Activated CD4-positive, alpha-beta T cell treated with anti-CD3 and anti-CD28 coated beads for 4 hours (primary cell): ENCODE measurements at regions not wholly inside any gene's neighbourhood (a gene's known extent, or its start where the extent isn't known, plus 50 kb on each side); places are given as distances from the start of the nearest gene placed in this dataset.
"Not testable (repeated sequence)": the region's sequence is repeated elsewhere in the genome, so short reads cannot be mapped to it uniquely, and the experiment has no call there.

ENCODE experiments used
- DNase-seq, 2 donors: peaks; one replicate each; pipeline ENCODE4 v3.0.0-alpha.2; 2020

GRCh38 chr11:122195790-122196189, 79.8 kb upstream of the BLID start:
- no peak for DNase-seq

DNA sequence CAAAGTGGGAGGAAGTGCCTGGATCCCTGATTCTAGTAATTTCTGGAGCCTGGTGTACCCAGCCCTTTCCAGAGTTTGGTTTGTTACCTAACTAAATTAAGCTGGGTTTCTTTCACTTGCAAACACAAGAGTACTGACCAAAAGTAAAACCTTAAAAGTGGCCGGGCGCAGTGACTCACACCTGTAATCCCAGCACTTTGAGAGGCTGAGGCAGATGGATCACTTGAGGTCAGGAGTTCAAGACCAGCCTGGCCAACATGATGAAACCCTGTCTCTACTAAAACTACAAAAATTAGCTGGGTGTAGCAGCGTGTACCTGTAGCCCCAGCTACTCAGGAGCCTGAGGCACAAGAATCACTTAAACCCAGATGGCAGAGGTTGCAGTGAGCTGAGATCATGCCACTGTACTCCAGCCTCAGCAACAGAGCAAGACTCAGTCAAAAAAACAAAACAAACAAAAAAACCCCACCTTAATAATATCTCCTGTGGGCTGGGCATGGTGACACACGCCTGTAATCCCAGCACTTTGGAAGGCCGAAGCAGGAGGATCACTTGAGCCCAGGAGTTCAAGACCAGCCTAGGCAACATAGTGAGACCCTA, 78.0 kb upstream of the BLID start:
- DNase-seq: not testable (repeated sequence)

DNA sequence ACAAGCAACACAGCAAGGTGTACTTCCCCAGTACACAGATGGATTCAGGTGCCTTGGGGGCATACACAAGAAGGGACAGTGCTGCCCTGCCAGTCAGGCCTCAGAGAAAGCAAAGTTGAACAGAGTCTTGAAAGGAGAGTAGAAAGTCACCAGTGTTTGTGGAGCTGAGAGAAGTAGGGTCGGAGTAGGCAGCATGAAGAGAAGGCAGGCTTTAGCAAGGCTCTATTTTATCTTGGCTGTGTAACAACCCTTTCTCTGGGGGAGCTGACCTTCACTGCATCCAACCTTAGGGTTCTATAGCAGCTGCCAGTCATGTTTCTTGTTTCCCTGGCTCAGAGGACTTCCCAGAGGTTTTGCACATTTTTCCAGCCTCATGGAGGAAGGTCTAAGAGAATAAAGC, 77.4 kb upstream of the BLID start:
- no peak for DNase-seq

GRCh38 chr11:122192634-122193255, 76.7 kb upstream of the BLID start:
- DNase-seq: no peak

GRCh38 chr11:122190768-122191167, 74.8 kb upstream of the BLID start:
- no peak for DNase-seq

GRCh38 chr11:122189229-122189628, 73.2 kb upstream of the BLID start:
- DNase-seq: no peak

DNA sequence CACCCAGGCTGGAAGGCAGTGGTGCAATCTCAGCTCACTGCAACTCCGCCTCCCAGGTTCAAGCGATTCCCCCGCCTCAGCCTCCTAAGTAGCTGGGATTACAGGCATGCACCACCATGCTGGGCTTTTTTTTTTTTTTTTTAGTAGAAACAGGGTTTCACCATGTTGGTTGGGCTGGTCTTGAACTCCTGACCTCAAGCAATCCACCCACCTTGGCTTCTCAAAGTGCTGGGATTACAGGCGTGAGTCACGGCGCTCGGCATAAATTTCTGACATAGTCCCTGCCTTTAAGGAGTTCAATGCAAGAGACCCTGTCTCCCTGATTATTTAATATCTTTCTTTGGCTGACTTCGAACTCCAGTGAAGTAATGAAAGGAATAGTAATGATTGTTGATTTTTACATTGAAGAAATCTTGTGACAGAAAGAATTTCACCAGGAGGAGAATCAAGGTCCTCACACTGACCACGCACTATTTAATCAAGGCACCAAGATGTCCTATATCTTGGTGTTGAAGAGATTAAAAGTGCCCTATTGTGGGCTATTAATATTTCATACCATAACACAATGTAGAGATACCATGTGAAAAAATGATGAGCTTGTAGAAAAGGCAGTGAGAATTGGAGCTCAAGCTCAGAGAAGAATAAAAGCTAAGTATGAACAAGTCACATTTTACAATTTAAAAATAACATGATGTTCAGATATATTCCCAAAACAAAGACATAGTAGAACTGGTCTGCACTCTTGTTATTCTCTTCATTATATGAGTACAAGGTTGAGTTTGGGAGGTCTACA, 71.6 kb upstream of the BLID start:
- no peak for DNase-seq

GRCh38 chr11:122186439-122187080, 70.5 kb upstream of the BLID start:
- DNase-seq: no peak

DNA sequence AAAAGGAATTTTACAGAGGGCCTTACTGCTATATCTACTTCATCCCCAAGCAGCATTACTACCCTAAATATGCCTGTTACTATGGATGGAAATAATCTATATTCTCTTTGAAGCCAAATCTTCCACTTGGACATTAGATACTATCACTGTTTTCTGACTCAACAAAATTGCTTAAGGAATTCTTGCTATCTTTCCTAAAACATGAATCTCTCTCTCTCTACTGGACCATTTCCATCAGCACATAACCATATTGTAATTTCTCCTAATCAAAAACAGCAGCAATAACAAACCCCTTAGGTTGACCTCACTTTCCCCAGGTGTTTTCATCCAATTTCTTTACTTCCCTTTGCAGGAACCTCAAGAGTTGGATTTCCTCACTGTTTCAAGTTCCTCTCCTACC, 67.9 kb upstream of the BLID start:
- DNase-seq: no peak

- DNase-seq: no peak
Measured at GRCh38 chr11:122181893-122182292, 65.9 kb upstream of the BLID start.

- no peak for DNase-seq
Measured at GRCh38 chr11:122181372-122181771, 65.4 kb upstream of the BLID start.

- DNase-seq: no peak
Measured at GRCh38 chr11:122179961-122180834, 64.2 kb upstream of the BLID start.

DNA sequence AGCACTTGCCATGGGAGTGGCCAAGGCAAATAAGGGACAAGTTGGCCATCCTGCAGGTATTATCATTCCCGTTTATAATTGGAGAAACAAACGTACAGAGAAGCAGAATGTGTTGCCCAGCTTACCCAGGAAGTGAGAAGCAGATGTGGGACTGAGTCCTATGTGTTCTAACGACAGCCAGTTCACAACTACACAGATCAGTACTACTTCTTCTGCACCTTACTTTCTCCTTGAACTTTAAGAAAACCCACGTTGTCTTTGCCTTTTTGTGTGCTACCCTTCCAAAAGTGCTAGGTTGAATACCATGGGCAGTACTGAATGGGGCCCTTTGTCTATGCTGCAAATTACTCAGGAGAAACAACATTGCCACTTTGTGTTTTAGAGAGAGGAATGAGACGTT, 62.8 kb upstream of the BLID start:
- no peak for DNase-seq

DNA sequence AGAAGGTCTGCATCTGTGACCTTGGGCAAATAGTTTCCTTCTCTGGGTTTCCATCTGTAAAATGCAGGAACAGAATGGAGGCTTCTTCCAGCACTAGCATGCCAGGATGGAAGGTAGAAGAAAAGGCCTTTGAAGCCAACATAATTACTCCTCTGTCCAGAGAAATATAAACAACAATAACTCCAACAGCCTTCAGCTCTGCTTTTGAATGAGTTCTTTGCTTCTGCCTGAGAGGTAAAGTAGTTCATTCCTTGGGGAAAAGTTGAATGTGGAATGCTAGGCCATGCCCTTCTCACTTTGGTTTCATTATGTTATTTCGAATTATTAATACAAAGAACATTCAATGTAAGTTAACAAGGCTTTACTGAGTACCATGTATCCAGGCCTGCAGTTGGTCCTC, 61.2 kb upstream of the BLID start:
- DNase-seq: no peak

GRCh38 chr11:122176651-122177050, 60.6 kb upstream of the BLID start:
- no peak for DNase-seq

GRCh38 chr11:122175306-122175705, 59.3 kb upstream of the BLID start:
- DNase-seq: no peak

DNA sequence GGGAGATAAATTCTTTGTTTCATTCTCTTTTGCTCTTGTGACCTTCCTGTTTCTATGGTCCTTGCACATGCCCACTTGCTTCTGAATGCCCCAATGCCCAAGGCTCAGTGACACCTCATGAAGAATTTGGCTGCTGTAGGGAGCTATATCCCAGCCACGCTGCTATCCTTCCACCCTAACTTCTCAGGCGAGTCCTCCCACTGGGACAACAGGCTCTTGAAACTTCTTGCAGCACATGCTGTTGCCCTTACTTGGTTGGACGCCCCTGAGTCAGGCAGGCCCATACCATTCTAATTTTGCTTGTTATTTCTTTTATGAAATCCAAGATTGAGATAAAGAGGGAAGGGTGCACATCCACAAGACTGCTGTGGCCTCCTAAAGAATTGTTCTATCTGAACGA, 57.6 kb upstream of the BLID start:
- DNase-seq: no peak

GRCh38 chr11:122173074-122173450, 57.0 kb upstream of the BLID start:
- no peak for DNase-seq

DNA sequence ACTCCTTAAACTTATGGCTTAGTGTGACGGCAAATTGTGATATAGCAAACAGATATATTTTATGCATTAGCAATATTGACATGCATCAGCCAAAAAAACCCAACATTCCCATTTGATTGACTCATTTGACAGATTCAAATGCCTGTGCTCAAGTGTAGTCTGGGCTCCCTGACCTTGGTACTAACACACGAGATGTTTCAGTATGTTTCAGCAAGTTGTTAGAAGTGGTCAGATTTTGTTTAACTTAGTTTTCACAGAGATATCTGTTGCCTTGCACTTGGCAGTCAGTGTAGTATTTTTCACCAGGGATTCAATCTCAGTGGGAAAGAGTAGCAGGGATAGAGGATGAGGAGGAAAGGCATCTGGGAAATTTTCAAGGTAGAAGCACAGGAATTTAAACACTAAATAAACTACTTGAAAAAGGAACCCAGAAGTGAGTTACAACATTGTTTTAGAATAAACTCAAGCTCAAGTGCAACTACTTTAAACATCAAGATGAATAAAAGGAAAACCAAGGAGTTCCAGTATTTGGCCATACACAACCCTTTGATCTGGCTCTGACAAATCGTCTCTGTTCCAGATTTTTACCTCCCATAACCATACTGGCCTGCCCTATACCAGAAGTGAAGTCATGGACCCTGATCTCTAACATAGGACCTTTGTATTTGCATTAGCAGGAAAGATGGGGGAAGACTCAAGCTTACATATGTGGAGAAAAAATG, 56.5 kb upstream of the BLID start:
- DNase-seq: no peak

- no peak for DNase-seq
Measured at GRCh38 chr11:122170815-122171475, 54.9 kb upstream of the BLID start.

DNA sequence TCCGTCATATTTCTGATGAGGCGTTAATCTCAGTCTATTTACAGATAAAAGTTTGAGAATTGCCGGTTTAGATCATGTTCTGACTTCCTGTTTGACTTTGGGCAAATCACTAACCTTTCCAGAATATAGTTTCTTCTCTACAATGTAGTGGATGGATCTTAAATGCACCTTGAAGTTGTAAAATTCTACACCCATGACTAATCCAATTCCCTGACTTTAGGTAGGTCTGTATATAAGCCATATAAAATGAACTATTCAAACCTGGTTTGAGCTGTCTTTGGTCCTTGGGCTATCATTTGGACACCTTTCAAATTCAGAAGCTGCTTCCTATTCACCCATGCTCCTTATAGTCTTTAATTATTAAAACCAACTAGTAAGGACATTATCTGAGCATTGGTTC, 52.2 kb upstream of the BLID start:
- DNase-seq: no peak

- DNase-seq: no peak
Measured at GRCh38 chr11:122167100-122167499, 51.1 kb upstream of the BLID start.
